Keratinocyte (primary cell): ENCODE measurements at regions not wholly inside any gene's neighbourhood (a gene's known extent, or its start where the extent isn't known, plus 50 kb on each side); places are given as distances from the start of the nearest gene placed in this dataset.
"Not testable (repeated sequence)": the region's sequence is repeated elsewhere in the genome, so short reads cannot be mapped to it uniquely, and the experiment has no call there.

Experiments used
- DNase-seq: peaks from one replicate; pipeline ENCODE4 v3.0.0-alpha.2; 2011; ENCODE audit warnings: low read depth, missing footprints, low spot score
- FAIRE-seq: peaks from 2 replicates; lab custom pipeline; 2011; peaks lifted over from hg19 to GRCh38; lab: Jason Lieb, UNC
- H2AFZ ChIP-seq: 2 replicates; pipeline ENCODE4 v1.6.0; 2012; ENCODE audit warnings: low read length, control low read depth, inconsistent platforms; ENCODE audit not compliant: control insufficient read depth
- H3K27ac ChIP-seq: 2 replicates; pipeline ENCODE4 v1.5.1; 2011; ENCODE audit warnings: low read length; ENCODE audit not compliant: control insufficient read depth, insufficient read depth
- H3K27me3 ChIP-seq: 3 replicates; pipeline ENCODE4 v1.6.0; 2011; ENCODE audit warnings: low read length; ENCODE audit not compliant: control insufficient read depth, insufficient read depth; ENCODE audit errors: extremely low read depth
- H3K36me3 ChIP-seq, 2 experiments: 2 replicates in 1 of 2; 3 replicates in 1 of 2; pipeline ENCODE4 v1.5.1; 2011; ENCODE audit warnings: low read length in 2 of 2, mild to moderate bottlenecking in 1 of 2; ENCODE audit not compliant: control insufficient read depth in 2 of 2, insufficient read depth in 2 of 2; ENCODE audit errors: extremely low read depth in 1 of 2
- H3K4me1 ChIP-seq: 3 replicates; pipeline ENCODE4 v1.5.1; 2011; ENCODE audit warnings: low read length; ENCODE audit not compliant: control insufficient read depth, insufficient read depth; ENCODE audit errors: extremely low read depth
- H3K4me2 ChIP-seq: 3 replicates; pipeline ENCODE4 v1.6.0; 2011; ENCODE audit warnings: low read depth, low read length; ENCODE audit not compliant: control insufficient read depth, insufficient read depth; ENCODE audit errors: extremely low read depth
- H3K4me3 ChIP-seq, 3 experiments: fragments of 200-600 bp in 1 of 3; sonication (generic) in 1 of 3; 2 replicates in 2 of 3; 3 replicates in 1 of 3; pipeline ENCODE4 v1.5.1; 2011 to 2016; ENCODE audit warnings: low read length in 3 of 3, mild to moderate bottlenecking in 3 of 3, control low read depth in 2 of 3, inconsistent platforms in 1 of 3, low read depth in 1 of 3, mixed read lengths in 1 of 3, mixed run types in 1 of 3, moderate library complexity in 1 of 3; ENCODE audit not compliant: control insufficient read depth in 2 of 3, insufficient read depth in 2 of 3; ENCODE audit errors: extremely low read depth in 1 of 3
- H3K79me2 ChIP-seq: 2 replicates; pipeline ENCODE4 v1.6.0; 2012; ENCODE audit warnings: low read length; ENCODE audit not compliant: control insufficient read depth, insufficient read depth
- H3K9ac ChIP-seq: 3 replicates; pipeline ENCODE4 v1.6.0; 2011; ENCODE audit warnings: low read length; ENCODE audit not compliant: control insufficient read depth, insufficient read depth; ENCODE audit errors: extremely low read depth
- H3K9me1 ChIP-seq: 3 replicates; pipeline ENCODE4 v1.6.0; 2011; ENCODE audit warnings: low read length; ENCODE audit not compliant: control insufficient read depth, insufficient read depth; ENCODE audit errors: extremely low read depth
- H3K9me3 ChIP-seq: 2 replicates; pipeline ENCODE4 v1.5.1; 2012; ENCODE audit warnings: low read depth, low read length; ENCODE audit not compliant: control insufficient read depth
- H4K20me1 ChIP-seq: 3 replicates; pipeline ENCODE4 v1.6.0; 2011; ENCODE audit warnings: low read length; ENCODE audit not compliant: control insufficient read depth, insufficient read depth; ENCODE audit errors: extremely low read depth
- dilution Hi-C: fragments of 300-500 bp; cut with MboI; formaldehyde crosslinking; loops from one replicate; pipeline ENCODE4 v1.7.0; 2020; ENCODE audit warnings: low sequenced_read_pairs; ENCODE audit not compliant: extremely low pct_ligation_motif_present

GRCh38 chr1:206403612-206404307 lies 66.5 kb upstream of the IKBKE start:
- H3K9ac ChIP-seq, H4K20me1 ChIP-seq, DNase-seq, H3K4me1 ChIP-seq, H3K27me3 ChIP-seq, H3K4me2 ChIP-seq, H3K36me3 ChIP-seq, H3K79me2 ChIP-seq, H3K27ac ChIP-seq, H2AFZ ChIP-seq, H3K9me1 ChIP-seq, FAIRE-seq, H3K9me3 ChIP-seq, dilution Hi-C loops, H3K4me3 ChIP-seq: not testable (repeated sequence)

GRCh38 chr1:206404309-206405027 lies 65.8 kb upstream of the IKBKE start:
- FAIRE-seq, H2AFZ ChIP-seq, H3K4me3 ChIP-seq, H3K9me3 ChIP-seq, H4K20me1 ChIP-seq, H3K9ac ChIP-seq, H3K36me3 ChIP-seq, H3K27me3 ChIP-seq, DNase-seq, H3K79me2 ChIP-seq, dilution Hi-C loops, H3K27ac ChIP-seq, H3K9me1 ChIP-seq, H3K4me1 ChIP-seq, H3K4me2 ChIP-seq: not testable (repeated sequence)

- H4K20me1 ChIP-seq, H3K27me3 ChIP-seq, DNase-seq, H3K79me2 ChIP-seq, H3K9me1 ChIP-seq, H3K4me3 ChIP-seq, H3K4me1 ChIP-seq, H3K9ac ChIP-seq, H3K36me3 ChIP-seq, H3K4me2 ChIP-seq, H2AFZ ChIP-seq, H3K27ac ChIP-seq, dilution Hi-C loops, FAIRE-seq, H3K9me3 ChIP-seq: not testable (repeated sequence)
Observed at GRCh38 chr1:206405282-206405681, 65.0 kb upstream of the IKBKE start.

- H3K27ac ChIP-seq, H3K36me3 ChIP-seq, H2AFZ ChIP-seq, H3K9ac ChIP-seq, H3K79me2 ChIP-seq, dilution Hi-C loops, DNase-seq, H3K4me1 ChIP-seq, H3K9me1 ChIP-seq, H3K4me3 ChIP-seq, H3K27me3 ChIP-seq, H3K9me3 ChIP-seq, H4K20me1 ChIP-seq, H3K4me2 ChIP-seq: not testable (repeated sequence)
- FAIRE-seq = peak; percentile 72
Observed at GRCh38 chr1:206408371-206409288, 61.6 kb upstream of the IKBKE start.
